Left ventricle myocardium inferior (tissue), 1 donor: ENCODE measurements at regions not wholly inside any gene's neighbourhood (a gene's known extent, or its start where the extent isn't known, plus 50 kb on each side); places are given as distances from the start of the nearest gene placed in this dataset.
"Not testable (repeated sequence)": the region's sequence is repeated elsewhere in the genome, so short reads cannot be mapped to it uniquely, and the experiment has no call there.

Source experiments
- DNase-seq: peaks from one replicate; pipeline ENCODE4 v3.0.0-alpha.2; 2020
- H3K27ac ChIP-seq: fragments of 200-600 bp; replicated peaks from 2 replicates; pipeline ENCODE4 v1.8.0; 2021
- H3K27me3 ChIP-seq: fragments of 200-600 bp; 2 replicates; pipeline ENCODE4 v1.8.0; 2021; ENCODE audit warnings: low read depth
- H3K36me3 ChIP-seq: fragments of 200-600 bp; 2 replicates; pipeline ENCODE4 v1.8.0; 2021
- H3K4me1 ChIP-seq: fragments of 200-600 bp; 2 replicates; pipeline ENCODE4 v1.8.0; 2021
- H3K4me3 ChIP-seq: fragments of 200-600 bp; 2 replicates; pipeline ENCODE4 v1.8.0; 2021; ENCODE audit warnings: mild to moderate bottlenecking, moderate library complexity
- H3K9me3 ChIP-seq: fragments of 200-600 bp; replicated peaks from 2 replicates; pipeline ENCODE4 v1.8.0; 2021
- intact Hi-C: fragments of 100-400 bp; cut with micrococcal nuclease; formaldehyde crosslinking; loops from one replicate; pipeline ENCODE4 v1.11.0; 2022
- TF ChIP-seq, protein P1 (sequence below): fragments of 200-600 bp; IDR thresholded peaks from 2 replicates; pipeline ENCODE4 v1.8.0; 2021; ENCODE audit warnings: antibody characterized with exemption, mild to moderate bottlenecking, borderline replicate concordance
- donor health status: DM: no; HTN: yes; CAD: no; lungs with severe emphysema.

DNA sequence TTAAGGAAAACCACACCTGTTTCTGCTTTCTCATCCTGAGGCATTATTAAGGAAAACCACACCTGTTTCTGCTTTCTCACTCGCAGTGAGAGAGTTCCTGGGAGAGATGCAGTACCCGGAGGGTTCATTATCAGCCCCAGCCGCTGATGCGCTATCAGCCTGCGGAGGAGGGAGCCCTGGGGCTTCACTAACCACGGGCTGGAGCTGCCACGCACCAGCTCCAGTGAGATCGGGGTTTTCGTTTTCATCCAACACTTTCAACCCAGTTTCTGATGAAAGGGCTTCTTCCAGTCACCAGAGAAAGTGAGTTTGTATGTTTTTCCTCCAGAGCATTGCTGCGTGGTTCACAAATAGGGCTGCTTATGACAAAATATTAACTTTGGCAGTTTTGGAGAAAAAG, 93.2 kb upstream of the PRKX start:
- intact Hi-C loops, result no loop called here
- Histone ChIP-seq H3K27ac (no peak overlapping the region), H3K9me3 (no peaks in the 10 kb centered on the region), H3K27me3 (peaks cover 19% of the 10 kb centered on the region), H3K36me3 (no peaks in the 10 kb centered on the region), H3K4me3 (no peak overlapping the region), H3K4me1 (no peaks in the 10 kb centered on the region)
- TF ChIP-seq, protein P1, sequence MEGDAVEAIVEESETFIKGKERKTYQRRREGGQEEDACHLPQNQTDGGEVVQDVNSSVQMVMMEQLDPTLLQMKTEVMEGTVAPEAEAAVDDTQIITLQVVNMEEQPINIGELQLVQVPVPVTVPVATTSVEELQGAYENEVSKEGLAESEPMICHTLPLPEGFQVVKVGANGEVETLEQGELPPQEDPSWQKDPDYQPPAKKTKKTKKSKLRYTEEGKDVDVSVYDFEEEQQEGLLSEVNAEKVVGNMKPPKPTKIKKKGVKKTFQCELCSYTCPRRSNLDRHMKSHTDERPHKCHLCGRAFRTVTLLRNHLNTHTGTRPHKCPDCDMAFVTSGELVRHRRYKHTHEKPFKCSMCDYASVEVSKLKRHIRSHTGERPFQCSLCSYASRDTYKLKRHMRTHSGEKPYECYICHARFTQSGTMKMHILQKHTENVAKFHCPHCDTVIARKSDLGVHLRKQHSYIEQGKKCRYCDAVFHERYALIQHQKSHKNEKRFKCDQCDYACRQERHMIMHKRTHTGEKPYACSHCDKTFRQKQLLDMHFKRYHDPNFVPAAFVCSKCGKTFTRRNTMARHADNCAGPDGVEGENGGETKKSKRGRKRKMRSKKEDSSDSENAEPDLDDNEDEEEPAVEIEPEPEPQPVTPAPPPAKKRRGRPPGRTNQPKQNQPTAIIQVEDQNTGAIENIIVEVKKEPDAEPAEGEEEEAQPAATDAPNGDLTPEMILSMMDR, result no peak
- no peak for DNase-seq

DNA sequence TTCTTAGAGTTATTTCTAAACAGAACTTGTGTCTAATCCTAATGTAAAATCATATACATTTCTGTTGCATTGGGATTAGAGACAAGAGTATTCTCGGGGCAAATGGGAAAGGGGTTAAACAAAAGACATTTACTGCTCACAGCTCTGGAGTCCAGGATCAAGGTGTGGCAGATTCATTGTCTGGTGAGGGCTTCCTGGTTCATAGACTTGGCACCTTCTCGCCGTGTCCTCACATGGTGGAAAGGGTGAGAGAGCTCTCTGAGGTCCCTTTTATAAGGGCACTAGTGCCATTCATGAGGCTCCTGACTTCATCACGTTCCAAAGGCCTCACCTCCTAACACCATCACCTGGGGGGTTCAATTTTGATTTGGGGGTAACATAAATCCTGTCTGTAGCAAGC, 90.3 kb upstream of the PRKX start:
- no peak for DNase-seq
- no peak overlapping the region for H3K4me3 ChIP-seq
- H3K27ac ChIP-seq, result no peak overlapping the region
- no peaks in the 10 kb centered on the region for H3K4me1 ChIP-seq
- H3K36me3 ChIP-seq, result no peaks in the 10 kb centered on the region
- TF ChIP-seq, protein P1, result no peak
- peaks cover 19% of the 10 kb centered on the region for H3K27me3 ChIP-seq
- no peaks in the 10 kb centered on the region for H3K9me3 ChIP-seq
- intact Hi-C loops, result no loop called here

DNA sequence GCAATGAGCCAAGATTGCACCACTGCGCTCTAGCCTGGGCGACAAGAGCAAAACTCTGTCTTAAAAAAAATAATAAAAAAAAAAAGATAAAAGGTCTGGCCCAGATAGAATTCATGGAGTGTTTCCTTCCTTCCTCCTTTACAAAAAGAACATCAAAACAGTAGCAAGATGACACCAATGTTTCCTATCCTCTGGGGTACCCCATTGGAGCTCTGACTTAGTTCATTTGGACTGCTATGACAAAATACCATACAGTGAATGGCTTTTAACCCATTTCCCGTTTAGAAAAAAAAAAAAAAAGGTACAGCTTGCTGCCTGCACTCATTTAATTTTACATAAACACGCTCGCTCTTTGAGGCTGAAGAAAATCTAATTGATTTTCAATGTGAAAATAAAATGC, 89.9 kb upstream of the PRKX start:
- H3K27ac ChIP-seq, result no peak overlapping the region
- intact Hi-C loops, result no loop called here
- peaks cover 19% of the 10 kb centered on the region for H3K27me3 ChIP-seq
- H3K4me3 ChIP-seq, result no peak overlapping the region
- DNase-seq, result no peak
- TF ChIP-seq, protein P1, result no peak
- H3K4me1 ChIP-seq, result no peaks in the 10 kb centered on the region
- H3K9me3 ChIP-seq, result no peaks in the 10 kb centered on the region
- no peaks in the 10 kb centered on the region for H3K36me3 ChIP-seq

DNA sequence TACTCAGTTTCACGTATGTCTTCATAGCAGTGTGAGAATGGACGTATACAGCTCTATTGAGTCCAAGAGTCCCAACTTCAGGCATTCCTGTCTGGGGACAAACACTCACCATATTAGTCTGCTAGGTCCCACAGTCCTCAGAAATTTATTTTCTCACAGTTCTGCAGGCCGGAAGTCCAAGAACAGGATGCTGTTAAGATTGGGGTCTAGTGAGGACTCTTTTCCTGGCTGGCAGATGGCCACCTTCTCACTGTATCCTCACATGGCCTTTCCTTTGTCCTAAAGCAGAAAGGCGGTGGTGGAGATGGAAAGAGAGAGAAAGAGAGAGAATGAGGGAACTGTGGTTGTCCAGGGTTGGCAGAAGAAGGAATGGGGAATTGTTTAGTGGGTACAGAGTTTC, 82.0 kb upstream of the PRKX start:
- H3K27me3 ChIP-seq, H3K9me3 ChIP-seq, H3K4me1 ChIP-seq, H3K4me3 ChIP-seq, DNase-seq, intact Hi-C loops, H3K36me3 ChIP-seq: not testable (repeated sequence)
- peak overlapping the region; percentile 44 for H3K27ac ChIP-seq

DNA sequence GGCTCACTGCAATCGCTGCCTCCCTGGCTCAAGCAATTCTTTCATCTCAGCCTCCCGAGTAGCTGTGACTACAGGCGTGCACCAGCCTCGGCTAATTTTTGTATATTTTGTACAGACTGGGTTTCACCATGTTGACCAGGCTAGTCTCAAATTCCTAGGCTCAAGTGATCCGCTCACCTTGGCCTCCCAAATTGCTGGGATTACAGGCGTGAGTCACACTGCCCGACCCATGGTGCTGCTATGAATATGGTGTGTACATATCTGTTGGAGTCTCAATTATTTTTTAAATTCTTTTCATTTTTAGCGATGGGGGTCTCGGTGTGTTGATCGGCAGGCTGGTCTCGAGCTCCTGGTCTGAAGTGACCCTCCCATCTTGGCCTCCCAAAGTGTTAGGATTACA, 78.0 kb upstream of the PRKX start:
- Histone ChIP-seq H3K4me3 (no peak overlapping the region), H3K4me1 (no peaks in the 10 kb centered on the region), H3K9me3 (no peaks in the 10 kb centered on the region), H3K36me3 (no peaks in the 10 kb centered on the region), H3K27ac (no peak overlapping the region), H3K27me3 (no peaks in the 10 kb centered on the region)
- no peak for DNase-seq
- TF ChIP-seq, protein P1, result no peak
- intact Hi-C loops, result no loop called here

DNA sequence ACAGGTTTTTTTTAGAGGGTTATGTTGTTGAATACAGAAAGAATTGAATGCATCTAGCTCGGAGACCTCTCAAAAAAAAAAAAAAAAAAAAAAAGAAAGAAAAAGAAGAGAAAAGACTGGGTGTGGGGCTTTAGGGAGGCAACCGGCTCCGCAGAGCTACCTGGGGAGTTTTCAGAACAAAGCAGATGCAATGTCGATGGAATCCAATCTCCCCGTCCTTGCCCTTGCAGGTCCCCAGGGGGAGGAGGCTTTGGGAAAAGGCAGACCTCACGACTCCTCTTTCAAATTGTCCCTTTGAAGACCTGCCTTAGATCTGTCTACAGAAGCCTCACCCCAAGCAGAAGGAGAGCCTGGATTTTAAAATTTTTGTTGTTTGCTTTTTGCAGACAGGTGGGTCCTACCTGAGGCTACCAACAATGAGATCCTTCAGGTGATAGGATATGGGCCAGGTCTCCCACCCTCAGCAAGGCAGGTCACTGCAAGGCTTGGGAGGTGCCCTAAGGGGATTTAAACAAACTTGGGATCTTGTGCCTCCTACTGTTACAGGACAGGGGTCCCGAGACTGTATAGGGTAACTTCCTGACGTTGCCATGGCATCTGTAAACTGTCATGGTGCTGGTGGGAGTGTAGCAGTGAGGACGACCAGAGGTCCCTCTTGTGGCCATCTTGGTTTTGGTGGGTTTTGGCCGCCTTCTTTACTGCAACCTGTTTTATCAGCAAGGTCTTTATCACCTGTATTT, 75.2 kb upstream of the PRKX start:
- Histone ChIP-seq H3K27ac (no peak overlapping the region), H3K27me3 (no peaks in the 10 kb centered on the region), H3K4me3 (no peak overlapping the region), H3K36me3 (no peaks in the 10 kb centered on the region), H3K4me1 (no peaks in the 10 kb centered on the region), H3K9me3 (no peaks in the 10 kb centered on the region)
- TF ChIP-seq, protein P1, result no peak
- intact Hi-C loops, result no loop called here
- DNase-seq, result no peak
